Adrenal gland (tissue), 9 donors: ENCODE measurements at regions not wholly inside any gene's neighbourhood (a gene's known extent, or its start where the extent isn't known, plus 50 kb on each side); places are given as distances from the start of the nearest gene placed in this dataset.

Experiments used
- DNase-seq, 7 donors: peaks; one replicate each; pipeline ENCODE4 v3.0.0-alpha.2; 2019 to 2020
- H3K27ac ChIP-seq, 5 donors: fragments of 200-600 bp; sonication (generic) in 4 of 5; 1 replicate in 3 of 5; 2 replicates in 2 of 5; pipeline versions ENCODE4 v1.5.1 to v1.8.0; 2016 to 2020; ENCODE audit warnings: mild to moderate bottlenecking in 1 of 5
- H3K27me3 ChIP-seq: fragments of 200-600 bp; 2 replicates; pipeline ENCODE4 v1.8.0; 2021
- H3K36me3 ChIP-seq, 2 donors: fragments of 200-600 bp; replicated peaks in 1 of 2; 1 replicate in 1 of 2; 2 replicates in 1 of 2; pipeline versions ENCODE4 v1.5.1 to v1.8.0; 2018 to 2022
- H3K4me1 ChIP-seq, 2 donors: fragments of 200-600 bp; replicated peaks in 1 of 2; 1 replicate in 1 of 2; 2 replicates in 1 of 2; pipeline versions ENCODE4 v1.5.1 to v1.8.0; 2018 to 2021
- H3K4me3 ChIP-seq, 4 donors: fragments of 200-600 bp; sonication (generic) in 3 of 4; one replicate each; pipeline ENCODE4 v1.5.1; 2016 to 2018
- H3K9me3 ChIP-seq, 3 donors: fragments of 200-600 bp; sonication (generic) in 1 of 3; replicated peaks in 1 of 3; 1 replicate in 2 of 3; 2 replicates in 1 of 3; pipeline versions ENCODE4 v1.5.1 to v1.8.0; 2016 to 2021
- CTCF ChIP-seq, 6 experiments: fragments of 450-650 bp in 4 of 6; fragments of 200-600 bp in 2 of 6; sonication (generic) in 1 of 6; IDR thresholded peaks; 1 replicate in 5 of 6; 2 replicates in 1 of 6; pipeline versions ENCODE4 v1.5.1 to v1.8.0; 2016 to 2021; ENCODE audit warnings: antibody characterized with exemption in 6 of 6, mild to moderate bottlenecking in 2 of 6, moderate library complexity in 1 of 6
- POLR2A ChIP-seq, 2 donors: fragments of 450-650 bp; IDR thresholded peaks; one replicate each; pipeline ENCODE4 v1.6.1; 2017; ENCODE audit warnings: antibody characterized with exemption in 2 of 2, mild to moderate bottlenecking in 2 of 2, moderate library complexity in 1 of 2
- WGBS, 4 donors: extraction: QIAGEN DNeasy Blood & Tissue Kit in 2 of 4; methylation state at CpG; one replicate each; pipeline versions ENCODE4 v1.1.5 to v1.1.7; 2013 to 2017; 5-methylcytosine and 5-hydroxymethylcytosine counted together
- intact Hi-C, 2 donors: fragments of 100-400 bp; cut with DNase I; formaldehyde crosslinking; loops; one replicate each; pipeline versions ENCODE4 v1.14.1 to v1.15.0; 2022 to 2023
- donor health status: healthy with polysubstance abuse.
- donor health status: Bipolar disorder and iron deficiency.
- donor health status: DM: yes; HTN: yes; CAD: no.
- donor health status: DM: no; HTN: no; CAD: no.
- donor health status: DM: no; HTN: no; CAD: no.

- no peaks in the 10 kb centered on the region for H3K36me3 ChIP-seq
- no peaks in the 10 kb centered on the region for H3K4me1 ChIP-seq
- 93% methylated on average over 3 of the region's 3 CpGs for WGBS, 4 donors
- intact Hi-C loops: no loop called here
- no peak overlapping the region for H3K4me3 ChIP-seq
- H3K9me3 ChIP-seq: no peaks in the 10 kb centered on the region
- TF ChIP-seq CTCF (IDR thresholded peaks at IDR 0.05) (no peak), POLR2A (IDR thresholded peaks at IDR 0.05) (no peak)
- no peak overlapping the region for H3K27ac ChIP-seq
- DNase-seq: no peak
- H3K27me3 ChIP-seq: no peaks in the 10 kb centered on the region
Observed at GRCh38 chr3:115445559-115445958, 177.8 kb upstream of the GAP43 start.

GRCh38 chr3:115448851-115449250 lies 174.5 kb upstream of the GAP43 start:
- Histone ChIP-seq H3K4me3 (no peak overlapping the region), H3K9me3 (no peaks in the 10 kb centered on the region), H3K4me1 (no peaks in the 10 kb centered on the region), H3K27ac (no peak overlapping the region), H3K36me3 (no peaks in the 10 kb centered on the region), H3K27me3 (no peaks in the 10 kb centered on the region)
- TF ChIP-seq POLR2A (IDR thresholded peaks at IDR 0.05) (no peak), CTCF (IDR thresholded peaks at IDR 0.05) (no peak)
- 42 to 88% (median 47%) methylated on average over 2 of the region's 2 CpGs for WGBS, 4 donors
- no peak for DNase-seq
- intact Hi-C loops: no loop called here

GRCh38 chr3:115450036-115450435 lies 173.3 kb upstream of the GAP43 start:
- intact Hi-C loops: no loop called here
- Histone ChIP-seq H3K9me3 (peaks cover 0 to 8% (median 0%) of the 10 kb centered on the region in 3 donors), H3K27ac (no peak overlapping the region), H3K36me3 (no peaks in the 10 kb centered on the region), H3K27me3 (no peaks in the 10 kb centered on the region), H3K4me1 (no peaks in the 10 kb centered on the region), H3K4me3 (no peak overlapping the region)
- no peak for TF ChIP-seq CTCF (IDR thresholded peaks at IDR 0.05)
- no peak for TF ChIP-seq POLR2A (IDR thresholded peaks at IDR 0.05)
- DNase-seq: no peak
- 45 to 73% (median 69%) methylated on average over 4 of the region's 4 CpGs for WGBS, 4 donors

GRCh38 chr3:115464036-115464435 lies 159.3 kb upstream of the GAP43 start:
- Histone ChIP-seq H3K4me1 (no peaks in the 10 kb centered on the region), H3K27ac (no peak overlapping the region), H3K4me3 (no peak overlapping the region), H3K9me3 (no peaks in the 10 kb centered on the region), H3K36me3 (no peaks in the 10 kb centered on the region), H3K27me3 (no peaks in the 10 kb centered on the region)
- intact Hi-C loops: no loop called here
- WGBS, 4 donors: 62 to 68% (median 65%) methylated on average over 2 of the region's 2 CpGs
- TF ChIP-seq CTCF (IDR thresholded peaks at IDR 0.05) (no peak), POLR2A (IDR thresholded peaks at IDR 0.05) (no peak)
- no peak for DNase-seq
